ENCODE measurements at regions not wholly inside any gene's neighbourhood (a gene's known extent, or its start where the extent isn't known, plus 50 kb on each side); places are given as distances from the start of the nearest gene placed in this dataset.
"Not testable (repeated sequence)": the region's sequence is repeated elsewhere in the genome, so short reads cannot be mapped to it uniquely, and the experiment has no call there.

DNA sequence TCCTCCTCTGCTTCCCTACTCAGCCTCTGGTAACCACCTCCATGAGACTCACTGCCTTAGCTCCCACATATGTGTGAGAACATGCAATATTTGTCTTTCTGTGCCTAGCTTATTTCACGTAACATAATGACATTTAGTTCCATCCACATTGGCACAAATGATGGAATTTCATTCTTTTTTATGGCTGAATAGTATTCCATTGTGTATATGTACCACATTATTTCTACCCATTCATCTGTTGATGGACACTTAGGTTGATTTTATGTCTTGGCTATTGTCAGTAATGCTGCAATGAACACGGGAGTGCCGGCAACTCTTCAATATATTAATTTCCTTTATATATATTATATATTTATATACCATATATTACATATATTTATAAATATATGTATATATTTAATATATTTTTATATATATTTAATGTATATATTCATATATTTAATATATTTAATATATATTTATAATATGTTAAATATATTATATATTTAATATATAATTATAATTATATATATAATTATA is 1046.9 kb downstream of the DNAJB9 start:
- TF ChIP-seq ISL1 (CRISPR knock-in tag; IDR thresholded peaks at IDR 0.05): no peak
- no peak for TF ChIP-seq ESRRG (CRISPR knock-in tag; IDR thresholded peaks at IDR 0.05)
- TF ChIP-seq ZNF8 (CRISPR knock-in tag; IDR thresholded peaks at IDR 0.05): peak; percentile 94
- no peak for TF ChIP-seq GLIS3 (CRISPR knock-in tag; IDR thresholded peaks at IDR 0.05)
- ATAC-seq: no peak

DNA sequence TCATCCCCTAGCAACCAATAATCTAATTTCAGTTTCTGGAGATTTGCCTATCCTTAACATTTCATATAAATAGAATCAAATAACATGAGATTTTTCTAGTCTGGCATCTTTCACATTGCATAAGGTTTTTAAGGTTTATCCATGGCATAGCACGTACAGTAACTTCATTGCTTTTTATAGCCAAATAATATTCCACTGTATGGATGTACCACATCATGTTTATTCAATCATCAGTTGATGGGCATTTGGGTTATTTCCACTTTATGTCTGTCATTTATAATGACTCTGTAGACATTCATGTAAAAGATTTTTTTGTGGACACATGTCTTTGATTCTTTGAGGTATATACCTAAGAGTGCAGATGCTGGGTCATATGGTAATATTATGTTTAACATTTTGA is 1052.6 kb downstream of the DNAJB9 start:
- TF ChIP-seq, protein P1, sequence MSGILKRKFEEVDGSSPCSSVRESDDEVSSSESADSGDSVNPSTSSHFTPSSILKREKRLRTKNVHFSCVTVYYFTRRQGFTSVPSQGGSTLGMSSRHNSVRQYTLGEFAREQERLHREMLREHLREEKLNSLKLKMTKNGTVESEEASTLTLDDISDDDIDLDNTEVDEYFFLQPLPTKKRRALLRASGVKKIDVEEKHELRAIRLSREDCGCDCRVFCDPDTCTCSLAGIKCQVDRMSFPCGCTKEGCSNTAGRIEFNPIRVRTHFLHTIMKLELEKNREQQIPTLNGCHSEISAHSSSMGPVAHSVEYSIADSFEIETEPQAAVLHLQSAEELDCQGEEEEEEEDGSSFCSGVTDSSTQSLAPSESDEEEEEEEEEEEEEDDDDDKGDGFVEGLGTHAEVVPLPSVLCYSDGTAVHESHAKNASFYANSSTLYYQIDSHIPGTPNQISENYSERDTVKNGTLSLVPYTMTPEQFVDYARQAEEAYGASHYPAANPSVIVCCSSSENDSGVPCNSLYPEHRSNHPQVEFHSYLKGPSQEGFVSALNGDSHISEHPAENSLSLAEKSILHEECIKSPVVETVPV (CRISPR knock-in tag; IDR thresholded peaks at IDR 0.05): no peak
- TF ChIP-seq GLIS3 (CRISPR knock-in tag; IDR thresholded peaks at IDR 0.05) (no peak), SNAI2 (CRISPR knock-in tag; IDR thresholded peaks at IDR 0.05) (no peak), ZNF8 (CRISPR knock-in tag; IDR thresholded peaks at IDR 0.05) (peak; percentile 92), OSR1 (CRISPR knock-in tag; IDR thresholded peaks at IDR 0.05) (no peak), ARNTL (CRISPR knock-in tag; IDR thresholded peaks at IDR 0.05; ENCODE audit: borderline replicate concordance, low read depth) (no peak)
- TF ChIP-seq, protein P2, sequence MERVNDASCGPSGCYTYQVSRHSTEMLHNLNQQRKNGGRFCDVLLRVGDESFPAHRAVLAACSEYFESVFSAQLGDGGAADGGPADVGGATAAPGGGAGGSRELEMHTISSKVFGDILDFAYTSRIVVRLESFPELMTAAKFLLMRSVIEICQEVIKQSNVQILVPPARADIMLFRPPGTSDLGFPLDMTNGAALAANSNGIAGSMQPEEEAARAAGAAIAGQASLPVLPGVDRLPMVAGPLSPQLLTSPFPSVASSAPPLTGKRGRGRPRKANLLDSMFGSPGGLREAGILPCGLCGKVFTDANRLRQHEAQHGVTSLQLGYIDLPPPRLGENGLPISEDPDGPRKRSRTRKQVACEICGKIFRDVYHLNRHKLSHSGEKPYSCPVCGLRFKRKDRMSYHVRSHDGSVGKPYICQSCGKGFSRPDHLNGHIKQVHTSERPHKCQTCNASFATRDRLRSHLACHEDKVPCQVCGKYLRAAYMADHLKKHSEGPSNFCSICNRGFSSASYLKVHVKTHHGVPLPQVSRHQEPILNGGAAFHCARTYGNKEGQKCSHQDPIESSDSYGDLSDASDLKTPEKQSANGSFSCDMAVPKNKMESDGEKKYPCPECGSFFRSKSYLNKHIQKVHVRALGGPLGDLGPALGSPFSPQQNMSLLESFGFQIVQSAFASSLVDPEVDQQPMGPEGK (CRISPR knock-in tag; IDR thresholded peaks at IDR 0.05; ENCODE audit: borderline replicate concordance): no peak
- ATAC-seq: no peak

DNA sequence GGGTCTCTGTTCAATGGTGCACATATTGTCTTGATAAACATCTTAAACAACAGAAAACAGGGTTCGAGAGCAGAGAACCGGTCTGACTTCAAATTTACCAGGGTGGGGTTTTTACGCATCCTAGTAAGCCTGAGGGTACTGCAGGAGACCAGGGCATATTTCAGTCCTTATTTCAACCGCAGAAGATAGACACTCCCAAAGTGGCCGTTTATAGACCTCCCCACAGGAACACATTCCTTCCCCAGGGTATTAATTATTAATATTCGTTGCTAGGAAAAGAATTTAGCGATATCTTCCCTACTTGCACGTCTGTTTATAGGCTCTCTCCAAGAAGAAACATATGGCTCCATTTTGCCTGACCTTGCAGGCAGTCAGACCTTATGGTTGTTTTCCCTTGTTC is 1063.2 kb downstream of the DNAJB9 start:
- ATAC-seq: not testable (repeated sequence)

DNA sequence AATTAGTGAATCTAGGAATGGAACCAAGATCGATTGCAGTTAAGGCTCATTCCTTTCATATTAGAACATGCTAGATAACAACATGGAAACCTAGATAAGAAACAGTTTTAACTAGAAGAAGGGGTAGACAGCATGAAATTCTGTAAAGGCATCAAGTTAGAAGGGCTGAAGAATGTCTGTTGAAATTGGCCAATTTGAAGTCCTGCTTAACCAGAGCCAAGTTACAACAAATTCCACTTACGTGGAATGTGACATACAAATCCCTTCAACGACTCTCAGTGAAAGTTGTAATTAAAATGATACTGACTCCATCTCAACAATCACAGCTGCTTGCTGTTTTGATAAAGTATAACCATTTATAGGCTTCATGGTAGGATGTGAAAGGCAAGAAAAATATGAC is 1065.7 kb downstream of the DNAJB9 start:
- no peak for ATAC-seq
- TF ChIP-seq, protein P3, sequence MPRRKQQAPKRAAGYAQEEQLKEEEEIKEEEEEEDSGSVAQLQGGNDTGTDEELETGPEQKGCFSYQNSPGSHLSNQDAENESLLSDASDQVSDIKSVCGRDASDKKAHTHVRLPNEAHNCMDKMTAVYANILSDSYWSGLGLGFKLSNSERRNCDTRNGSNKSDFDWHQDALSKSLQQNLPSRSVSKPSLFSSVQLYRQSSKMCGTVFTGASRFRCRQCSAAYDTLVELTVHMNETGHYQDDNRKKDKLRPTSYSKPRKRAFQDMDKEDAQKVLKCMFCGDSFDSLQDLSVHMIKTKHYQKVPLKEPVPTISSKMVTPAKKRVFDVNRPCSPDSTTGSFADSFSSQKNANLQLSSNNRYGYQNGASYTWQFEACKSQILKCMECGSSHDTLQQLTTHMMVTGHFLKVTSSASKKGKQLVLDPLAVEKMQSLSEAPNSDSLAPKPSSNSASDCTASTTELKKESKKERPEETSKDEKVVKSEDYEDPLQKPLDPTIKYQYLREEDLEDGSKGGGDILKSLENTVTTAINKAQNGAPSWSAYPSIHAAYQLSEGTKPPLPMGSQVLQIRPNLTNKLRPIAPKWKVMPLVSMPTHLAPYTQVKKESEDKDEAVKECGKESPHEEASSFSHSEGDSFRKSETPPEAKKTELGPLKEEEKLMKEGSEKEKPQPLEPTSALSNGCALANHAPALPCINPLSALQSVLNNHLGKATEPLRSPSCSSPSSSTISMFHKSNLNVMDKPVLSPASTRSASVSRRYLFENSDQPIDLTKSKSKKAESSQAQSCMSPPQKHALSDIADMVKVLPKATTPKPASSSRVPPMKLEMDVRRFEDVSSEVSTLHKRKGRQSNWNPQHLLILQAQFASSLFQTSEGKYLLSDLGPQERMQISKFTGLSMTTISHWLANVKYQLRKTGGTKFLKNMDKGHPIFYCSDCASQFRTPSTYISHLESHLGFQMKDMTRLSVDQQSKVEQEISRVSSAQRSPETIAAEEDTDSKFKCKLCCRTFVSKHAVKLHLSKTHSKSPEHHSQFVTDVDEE (CRISPR knock-in tag; IDR thresholded peaks at IDR 0.05): no peak
- TF ChIP-seq BACH2 (CRISPR knock-in tag; IDR thresholded peaks at IDR 0.05; ENCODE audit: borderline replicate concordance) (no peak), PPARA (CRISPR knock-in tag; IDR thresholded peaks at IDR 0.05; ENCODE audit: borderline replicate concordance) (no peak), ZNF8 (CRISPR knock-in tag; IDR thresholded peaks at IDR 0.05) (no peak), OSR1 (CRISPR knock-in tag; IDR thresholded peaks at IDR 0.05) (no peak), ZNF565 (CRISPR knock-in tag; conservative IDR thresholded peaks at IDR 0.05; ENCODE audit: low read depth) (no peak), ESRRG (CRISPR knock-in tag; IDR thresholded peaks at IDR 0.05) (no peak), TOX (CRISPR knock-in tag; IDR thresholded peaks at IDR 0.05; ENCODE audit: borderline replicate concordance) (no peak), ZNF70 (CRISPR knock-in tag; IDR thresholded peaks at IDR 0.05) (no peak), CSDC2 (CRISPR knock-in tag; IDR thresholded peaks at IDR 0.05) (no peak), ZFP3 (CRISPR knock-in tag; IDR thresholded peaks at IDR 0.05) (no peak), GLIS3 (CRISPR knock-in tag; IDR thresholded peaks at IDR 0.05) (no peak)
- TF ChIP-seq, protein P2 (CRISPR knock-in tag; IDR thresholded peaks at IDR 0.05; ENCODE audit: borderline replicate concordance): no peak
- TF ChIP-seq, protein P4, sequence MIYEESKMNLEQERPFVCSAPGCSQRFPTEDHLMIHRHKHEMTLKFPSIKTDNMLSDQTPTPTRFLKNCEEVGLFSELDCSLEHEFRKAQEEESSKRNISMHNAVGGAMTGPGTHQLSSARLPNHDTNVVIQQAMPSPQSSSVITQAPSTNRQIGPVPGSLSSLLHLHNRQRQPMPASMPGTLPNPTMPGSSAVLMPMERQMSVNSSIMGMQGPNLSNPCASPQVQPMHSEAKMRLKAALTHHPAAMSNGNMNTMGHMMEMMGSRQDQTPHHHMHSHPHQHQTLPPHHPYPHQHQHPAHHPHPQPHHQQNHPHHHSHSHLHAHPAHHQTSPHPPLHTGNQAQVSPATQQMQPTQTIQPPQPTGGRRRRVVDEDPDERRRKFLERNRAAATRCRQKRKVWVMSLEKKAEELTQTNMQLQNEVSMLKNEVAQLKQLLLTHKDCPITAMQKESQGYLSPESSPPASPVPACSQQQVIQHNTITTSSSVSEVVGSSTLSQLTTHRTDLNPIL (CRISPR knock-in tag; IDR thresholded peaks at IDR 0.05; ENCODE audit: low read depth): no peak

Data from SK-N-SH treated with all-trans-retinoic acid at 6 μM for 48 hours (cell line).